GM12878 (cell line): ENCODE measurements at regions not wholly inside any gene's neighbourhood (a gene's known extent, or its start where the extent isn't known, plus 50 kb on each side); places are given as distances from the start of the nearest gene placed in this dataset.
A peak's percentile ranks its signal among the peaks of the same experiment; 100 is the strongest.

Experiments used
- ATF7 ChIP-seq: fragments of 450-650 bp; IDR thresholded peaks from 2 replicates; pipeline ENCODE4 v1.6.1; 2016; ENCODE audit warnings: low read depth, mild to moderate bottlenecking
- CEBPB ChIP-seq, 2 experiments: fragments of 150-350 bp in 1 of 2; IDR thresholded peaks; 2 replicates each; pipeline ENCODE4 v1.6.1; 2012 to 2014; ENCODE audit warnings: low read depth in 2 of 2, low read length in 2 of 2, borderline replicate concordance in 1 of 2, inconsistent platforms in 1 of 2
- CREB1 ChIP-seq: IDR thresholded peaks from 2 replicates; pipeline ENCODE4 v1.6.1; 2012; ENCODE audit warnings: low read depth, mild to moderate bottlenecking, inconsistent platforms
- CREM ChIP-seq: IDR thresholded peaks from 2 replicates; pipeline ENCODE4 v1.6.1; 2014; ENCODE audit warnings: antibody characterized with exemption, low read depth
- DPF2 ChIP-seq: fragments of 450-650 bp; IDR thresholded peaks from 2 replicates; pipeline ENCODE4 v1.6.1; 2017; ENCODE audit warnings: mild to moderate bottlenecking
- FOXK2 ChIP-seq: fragments of 450-650 bp; IDR thresholded peaks from 2 replicates; pipeline ENCODE4 v1.6.1; 2017; ENCODE audit warnings: mild to moderate bottlenecking, moderate library complexity
- IKZF1 ChIP-seq: fragments of 450-650 bp; conservative IDR thresholded peaks from 2 replicates; pipeline ENCODE4 v1.6.1; 2017; ENCODE audit warnings: antibody characterized with exemption, mild to moderate bottlenecking
- IKZF2 ChIP-seq, 2 experiments: fragments of 450-650 bp; IDR thresholded peaks; 2 replicates each; pipeline ENCODE4 v1.6.1; 2017; ENCODE audit warnings: mild to moderate bottlenecking in 2 of 2, moderate library complexity in 2 of 2
- MEF2A ChIP-seq: IDR thresholded peaks from 2 replicates; pipeline ENCODE4 v1.6.1; 2011; ENCODE audit warnings: low read depth, mild to moderate bottlenecking, low read length, moderate library complexity; ENCODE audit not compliant: insufficient read depth
- MTA2 ChIP-seq: fragments of 450-650 bp; IDR thresholded peaks from 2 replicates; pipeline ENCODE4 v1.6.1; 2016; ENCODE audit warnings: low read depth, mild to moderate bottlenecking, moderate library complexity
- NFIC ChIP-seq: IDR thresholded peaks from 2 replicates; pipeline ENCODE4 v1.6.1; 2012; ENCODE audit warnings: low read depth, mild to moderate bottlenecking, inconsistent platforms, low read length, moderate library complexity
- NR2C1 ChIP-seq: fragments of 450-650 bp; IDR thresholded peaks from 2 replicates; pipeline ENCODE4 v1.6.1; 2017; ENCODE audit warnings: antibody characterized with exemption, mild to moderate bottlenecking, moderate library complexity
- PAX8 ChIP-seq: fragments of 450-650 bp; IDR thresholded peaks from 2 replicates; pipeline ENCODE4 v1.6.1; 2017; ENCODE audit warnings: mild to moderate bottlenecking, moderate library complexity
- PML ChIP-seq: IDR thresholded peaks from 2 replicates; pipeline ENCODE4 v1.6.1; 2012; ENCODE audit warnings: low read length, inconsistent platforms
- RBBP5 ChIP-seq: fragments of 200-600 bp; sonication (generic); conservative IDR thresholded peaks from 2 replicates; pipeline ENCODE4 v1.6.1; 2016
- SREBF2 ChIP-seq: IDR thresholded peaks from 2 replicates; pipeline ENCODE4 v1.6.1; 2012; ENCODE audit warnings: mild to moderate bottlenecking, low read length
- TBL1XR1 ChIP-seq: IDR thresholded peaks from 2 replicates; pipeline ENCODE4 v1.6.1; 2012; ENCODE audit warnings: low read depth, low read length, improper control_type of control experiment
- TCF3 ChIP-seq: IDR thresholded peaks from 2 replicates; pipeline ENCODE4 v1.6.1; 2012; ENCODE audit warnings: low read depth, mild to moderate bottlenecking, low read length, borderline replicate concordance; ENCODE audit not compliant: insufficient read depth
- TCF7 ChIP-seq: IDR thresholded peaks from 2 replicates; pipeline ENCODE4 v1.6.1; 2014; ENCODE audit warnings: antibody characterized with exemption, borderline replicate concordance
- ZNF622 ChIP-seq: fragments of 450-650 bp; IDR thresholded peaks from 2 replicates; pipeline ENCODE4 v1.6.1; 2017; ENCODE audit warnings: mild to moderate bottlenecking, inconsistent platforms
- TF ChIP-seq, protein P1 (sequence below): fragments of 450-650 bp; IDR thresholded peaks from 2 replicates; pipeline ENCODE4 v1.6.1; 2016; ENCODE audit warnings: mild to moderate bottlenecking
- TF ChIP-seq, protein P2 (sequence below): fragments of 450-650 bp; IDR thresholded peaks from 2 replicates; pipeline ENCODE4 v1.6.1; 2017; ENCODE audit warnings: mild to moderate bottlenecking, moderate library complexity
- TF ChIP-seq, protein P3 (sequence below): fragments of 450-650 bp; IDR thresholded peaks from 2 replicates; pipeline ENCODE4 v1.6.1; 2017; ENCODE audit warnings: low read depth, mild to moderate bottlenecking, moderate library complexity
- TF ChIP-seq, protein P4 (sequence below): IDR thresholded peaks from 2 replicates; pipeline ENCODE4 v1.6.1; 2011; ENCODE audit warnings: mild to moderate bottlenecking, low read depth, low read length, moderate library complexity; ENCODE audit not compliant: insufficient replicate concordance

DNA sequence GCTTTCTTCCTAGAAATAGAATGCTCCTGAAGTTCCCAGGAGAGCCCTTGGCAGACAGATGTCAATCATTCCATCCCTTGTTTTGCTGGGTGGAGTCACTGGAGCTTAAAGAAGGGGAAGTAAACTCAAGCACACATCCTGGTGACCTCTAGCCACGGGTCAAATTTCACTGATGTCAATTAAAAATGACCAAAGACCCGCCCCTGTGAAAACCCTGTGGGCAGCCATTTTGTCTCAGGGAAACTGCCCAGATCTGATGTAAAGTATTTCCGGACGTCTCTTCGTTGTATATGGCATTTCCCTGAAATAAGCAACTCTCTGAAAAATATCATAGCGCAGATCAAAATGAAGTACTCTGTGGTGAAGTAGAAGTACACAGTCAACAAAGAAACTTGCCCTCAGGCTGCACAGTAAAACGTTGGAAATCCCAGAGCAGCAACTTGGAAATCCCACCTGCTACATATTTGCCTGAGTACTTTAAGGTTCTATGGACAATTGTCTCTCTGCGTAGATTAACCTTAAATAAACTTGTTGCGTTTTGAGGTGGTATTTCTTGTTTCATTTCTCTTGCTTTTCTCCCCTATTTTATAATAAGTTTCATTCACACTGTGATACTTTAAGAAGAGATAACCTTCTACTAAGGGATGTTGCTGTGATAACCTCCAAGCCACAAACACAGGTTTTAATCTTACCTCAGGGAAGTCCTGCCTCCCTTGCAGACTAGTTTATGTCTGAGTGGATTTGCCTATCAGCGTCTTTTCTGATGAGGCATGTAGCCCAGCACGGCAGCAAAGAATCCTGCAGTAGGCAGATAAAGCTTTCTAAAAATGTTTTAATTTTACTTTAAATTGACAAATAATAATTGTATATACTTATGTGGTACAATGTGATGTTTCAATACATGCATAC is 60.9 kb upstream of the PIP5K1B start (continued):
- TF ChIP-seq MEF2A = peak; percentile 47; the same call in 1 of the 2 replicates
- peak; percentile 78; the same call in 1 of the 2 replicates for TF ChIP-seq IKZF1
- TF ChIP-seq FOXK2 = no peak
- TF ChIP-seq, protein P1, sequence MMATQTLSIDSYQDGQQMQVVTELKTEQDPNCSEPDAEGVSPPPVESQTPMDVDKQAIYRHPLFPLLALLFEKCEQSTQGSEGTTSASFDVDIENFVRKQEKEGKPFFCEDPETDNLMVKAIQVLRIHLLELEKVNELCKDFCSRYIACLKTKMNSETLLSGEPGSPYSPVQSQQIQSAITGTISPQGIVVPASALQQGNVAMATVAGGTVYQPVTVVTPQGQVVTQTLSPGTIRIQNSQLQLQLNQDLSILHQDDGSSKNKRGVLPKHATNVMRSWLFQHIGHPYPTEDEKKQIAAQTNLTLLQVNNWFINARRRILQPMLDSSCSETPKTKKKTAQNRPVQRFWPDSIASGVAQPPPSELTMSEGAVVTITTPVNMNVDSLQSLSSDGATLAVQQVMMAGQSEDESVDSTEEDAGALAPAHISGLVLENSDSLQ = peak; percentile 96
- no peak for TF ChIP-seq SREBF2
- 0 out of 2 replicates have a peak, but pooled peaks have one; percentile 40 for TF ChIP-seq TCF7
- peak; percentile 69 for TF ChIP-seq MTA2
- TF ChIP-seq ZNF622 = no peak
- TF ChIP-seq, protein P2, sequence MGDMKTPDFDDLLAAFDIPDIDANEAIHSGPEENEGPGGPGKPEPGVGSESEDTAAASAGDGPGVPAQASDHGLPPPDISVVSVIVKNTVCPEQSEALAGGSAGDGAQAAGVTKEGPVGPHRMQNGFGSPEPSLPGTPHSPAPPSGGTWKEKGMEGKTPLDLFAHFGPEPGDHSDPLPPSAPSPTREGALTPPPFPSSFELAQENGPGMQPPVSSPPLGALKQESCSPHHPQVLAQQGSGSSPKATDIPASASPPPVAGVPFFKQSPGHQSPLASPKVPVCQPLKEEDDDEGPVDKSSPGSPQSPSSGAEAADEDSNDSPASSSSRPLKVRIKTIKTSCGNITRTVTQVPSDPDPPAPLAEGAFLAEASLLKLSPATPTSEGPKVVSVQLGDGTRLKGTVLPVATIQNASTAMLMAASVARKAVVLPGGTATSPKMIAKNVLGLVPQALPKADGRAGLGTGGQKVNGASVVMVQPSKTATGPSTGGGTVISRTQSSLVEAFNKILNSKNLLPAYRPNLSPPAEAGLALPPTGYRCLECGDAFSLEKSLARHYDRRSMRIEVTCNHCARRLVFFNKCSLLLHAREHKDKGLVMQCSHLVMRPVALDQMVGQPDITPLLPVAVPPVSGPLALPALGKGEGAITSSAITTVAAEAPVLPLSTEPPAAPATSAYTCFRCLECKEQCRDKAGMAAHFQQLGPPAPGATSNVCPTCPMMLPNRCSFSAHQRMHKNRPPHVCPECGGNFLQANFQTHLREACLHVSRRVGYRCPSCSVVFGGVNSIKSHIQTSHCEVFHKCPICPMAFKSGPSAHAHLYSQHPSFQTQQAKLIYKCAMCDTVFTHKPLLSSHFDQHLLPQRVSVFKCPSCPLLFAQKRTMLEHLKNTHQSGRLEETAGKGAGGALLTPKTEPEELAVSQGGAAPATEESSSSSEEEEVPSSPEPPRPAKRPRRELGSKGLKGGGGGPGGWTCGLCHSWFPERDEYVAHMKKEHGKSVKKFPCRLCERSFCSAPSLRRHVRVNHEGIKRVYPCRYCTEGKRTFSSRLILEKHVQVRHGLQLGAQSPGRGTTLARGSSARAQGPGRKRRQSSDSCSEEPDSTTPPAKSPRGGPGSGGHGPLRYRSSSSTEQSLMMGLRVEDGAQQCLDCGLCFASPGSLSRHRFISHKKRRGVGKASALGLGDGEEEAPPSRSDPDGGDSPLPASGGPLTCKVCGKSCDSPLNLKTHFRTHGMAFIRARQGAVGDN = peak; percentile 64
- peak; percentile 24; the same call in 1 of the 2 replicates for TF ChIP-seq CREB1
- 0 out of 2 replicates have a peak, but pooled peaks have one; percentile 39 for TF ChIP-seq PAX8
- TF ChIP-seq NR2C1 = peak; percentile 81
- peak; percentile 48 for TF ChIP-seq PML
- peak; percentile 63; the same call in 1 of the 2 replicates for TF ChIP-seq DPF2
- peak; percentile 23; the same call in 1 of the 2 replicates for TF ChIP-seq ATF7
- TF ChIP-seq, protein P3, sequence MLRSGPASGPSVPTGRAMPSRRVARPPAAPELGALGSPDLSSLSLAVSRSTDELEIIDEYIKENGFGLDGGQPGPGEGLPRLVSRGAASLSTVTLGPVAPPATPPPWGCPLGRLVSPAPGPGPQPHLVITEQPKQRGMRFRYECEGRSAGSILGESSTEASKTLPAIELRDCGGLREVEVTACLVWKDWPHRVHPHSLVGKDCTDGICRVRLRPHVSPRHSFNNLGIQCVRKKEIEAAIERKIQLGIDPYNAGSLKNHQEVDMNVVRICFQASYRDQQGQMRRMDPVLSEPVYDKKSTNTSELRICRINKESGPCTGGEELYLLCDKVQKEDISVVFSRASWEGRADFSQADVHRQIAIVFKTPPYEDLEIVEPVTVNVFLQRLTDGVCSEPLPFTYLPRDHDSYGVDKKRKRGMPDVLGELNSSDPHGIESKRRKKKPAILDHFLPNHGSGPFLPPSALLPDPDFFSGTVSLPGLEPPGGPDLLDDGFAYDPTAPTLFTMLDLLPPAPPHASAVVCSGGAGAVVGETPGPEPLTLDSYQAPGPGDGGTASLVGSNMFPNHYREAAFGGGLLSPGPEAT = peak; percentile 43; the same call in 1 of the 2 replicates
- peak; percentile 86 for TF ChIP-seq NFIC
- TF ChIP-seq TCF3 = no peak
- 0 out of 2 replicates have a peak, but pooled peaks have one; percentile 34 for TF ChIP-seq TBL1XR1
- TF ChIP-seq CEBPB (IDR thresholded peaks at IDR 0.05; ENCODE audit: borderline replicate concordance in 1 of 2, low read depth in 2 of 2, low read length in 2 of 2) = peak in 1 of 2 experiments; percentile 42; a peak in 1 of 4 replicates
- TF ChIP-seq IKZF2 (IDR thresholded peaks at IDR 0.05) = peak; percentile 76 to 77
- TF ChIP-seq, protein P4, sequence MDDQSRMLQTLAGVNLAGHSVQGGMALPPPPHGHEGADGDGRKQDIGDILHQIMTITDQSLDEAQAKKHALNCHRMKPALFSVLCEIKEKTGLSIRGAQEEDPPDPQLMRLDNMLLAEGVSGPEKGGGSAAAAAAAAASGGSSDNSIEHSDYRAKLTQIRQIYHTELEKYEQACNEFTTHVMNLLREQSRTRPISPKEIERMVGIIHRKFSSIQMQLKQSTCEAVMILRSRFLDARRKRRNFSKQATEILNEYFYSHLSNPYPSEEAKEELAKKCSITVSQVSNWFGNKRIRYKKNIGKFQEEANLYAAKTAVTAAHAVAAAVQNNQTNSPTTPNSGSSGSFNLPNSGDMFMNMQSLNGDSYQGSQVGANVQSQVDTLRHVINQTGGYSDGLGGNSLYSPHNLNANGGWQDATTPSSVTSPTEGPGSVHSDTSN = peak; percentile 88
- TF ChIP-seq CREM = peak; percentile 60; the same call in 1 of the 2 replicates
- no peak for TF ChIP-seq RBBP5
